ENCODE measurements at regions not wholly inside any gene's neighbourhood (a gene's known extent, or its start where the extent isn't known, plus 50 kb on each side); places are given as distances from the start of the nearest gene placed in this dataset.

GRCh38 chr3:88632226-88632625 is 475.2 kb upstream of the EPHA3 start:
- DNase-seq = no peak
- H2AFZ ChIP-seq (ENCODE audit: low read length) = no peak overlapping the region
- H3K9me3 ChIP-seq (replicated peaks; ENCODE audit: insufficient read depth, low read length) = no peaks in the 10 kb centered on the region
- H3K27ac ChIP-seq (ENCODE audit: low read length) = no peak overlapping the region
- H3K36me3 ChIP-seq (replicated peaks; ENCODE audit: insufficient read depth, low read length) = no peaks in the 10 kb centered on the region
- H3K4me1 ChIP-seq (ENCODE audit: low read length) = no peaks in the 10 kb centered on the region
- H3K79me2 ChIP-seq (ENCODE audit: low read length) = no peaks in the 10 kb centered on the region
- TF ChIP-seq EZH2 (optimal IDR thresholded peaks at IDR 0.05; ENCODE audit: low read depth, low read length) (no peak), EZH2phosphoT487 (IDR thresholded peaks at IDR 0.05; ENCODE audit: low read length) (no peak), CTCF (IDR thresholded peaks at IDR 0.05; ENCODE audit: low read length) (no peak)
- no peak overlapping the region for H3K4me2 ChIP-seq (ENCODE audit: low read depth, low read length)
- no peak overlapping the region for H3K4me3 ChIP-seq (ENCODE audit: low read length)
- H3K9me2 ChIP-seq (replicated peaks; ENCODE audit: insufficient read depth, low read length) = no peaks in the 10 kb centered on the region
- no peak overlapping the region for H3K9ac ChIP-seq (ENCODE audit: low read length)
- no peaks in the 10 kb centered on the region for H3K27me3 ChIP-seq (replicated peaks; ENCODE audit: insufficient read depth, low read length)
- no peaks in the 10 kb centered on the region for H3F3A ChIP-seq (ENCODE audit: insufficient read depth, low read length)
- no peaks in the 10 kb centered on the region for H4K20me1 ChIP-seq (ENCODE audit: insufficient read depth, low read length)

GRCh38 chr3:88640581-88640980 is 466.8 kb upstream of the EPHA3 start:
- H3K4me1 ChIP-seq (ENCODE audit: low read length) = no peaks in the 10 kb centered on the region

GRCh38 chr3:88641033-88641604 is 466.3 kb upstream of the EPHA3 start:
- Histone ChIP-seq H3K79me2 (ENCODE audit: low read length) (no peaks in the 10 kb centered on the region), H3K27ac (ENCODE audit: low read length) (no peak overlapping the region), H3K4me2 (ENCODE audit: low read depth, low read length) (no peak overlapping the region), H3K4me3 (ENCODE audit: low read length) (no peak overlapping the region), H4K20me1 (ENCODE audit: insufficient read depth, low read length) (no peaks in the 10 kb centered on the region), H2AFZ (ENCODE audit: low read length) (no peak overlapping the region), H3K9ac (ENCODE audit: low read length) (no peak overlapping the region), H3F3A (ENCODE audit: insufficient read depth, low read length) (no peaks in the 10 kb centered on the region), H3K4me1 (ENCODE audit: low read length) (no peaks in the 10 kb centered on the region), H3K9me3 (replicated peaks; ENCODE audit: insufficient read depth, low read length) (no peaks in the 10 kb centered on the region), H3K27me3 (replicated peaks; ENCODE audit: insufficient read depth, low read length) (no peaks in the 10 kb centered on the region), H3K36me3 (replicated peaks; ENCODE audit: insufficient read depth, low read length) (no peaks in the 10 kb centered on the region), H3K9me2 (replicated peaks; ENCODE audit: insufficient read depth, low read length) (no peaks in the 10 kb centered on the region)
- no peak for DNase-seq
- TF ChIP-seq CTCF (IDR thresholded peaks at IDR 0.05; ENCODE audit: low read length) = no peak
- TF ChIP-seq EZH2 (optimal IDR thresholded peaks at IDR 0.05; ENCODE audit: low read depth, low read length) = no peak
- TF ChIP-seq EZH2phosphoT487 (IDR thresholded peaks at IDR 0.05; ENCODE audit: low read length) = no peak

More at GRCh38 chr3:88640581-88640980, 466.8 kb upstream of the EPHA3 start:
- no peak overlapping the region for H2AFZ ChIP-seq (ENCODE audit: low read length)
- H3K4me2 ChIP-seq (ENCODE audit: low read depth, low read length) = no peak overlapping the region
- no peaks in the 10 kb centered on the region for H3K9me3 ChIP-seq (replicated peaks; ENCODE audit: insufficient read depth, low read length)
- no peaks in the 10 kb centered on the region for H3K36me3 ChIP-seq (replicated peaks; ENCODE audit: insufficient read depth, low read length)
- no peaks in the 10 kb centered on the region for H3K9me2 ChIP-seq (replicated peaks; ENCODE audit: insufficient read depth, low read length)
- TF ChIP-seq CTCF (IDR thresholded peaks at IDR 0.05; ENCODE audit: low read length) (no peak), EZH2 (optimal IDR thresholded peaks at IDR 0.05; ENCODE audit: low read depth, low read length) (no peak), EZH2phosphoT487 (IDR thresholded peaks at IDR 0.05; ENCODE audit: low read length) (no peak)
- no peaks in the 10 kb centered on the region for H3K79me2 ChIP-seq (ENCODE audit: low read length)
- peak; percentile 42 for DNase-seq
- H3K27me3 ChIP-seq (replicated peaks; ENCODE audit: insufficient read depth, low read length) = no peaks in the 10 kb centered on the region
- no peak overlapping the region for H3K9ac ChIP-seq (ENCODE audit: low read length)
- H4K20me1 ChIP-seq (ENCODE audit: insufficient read depth, low read length) = no peaks in the 10 kb centered on the region
- no peaks in the 10 kb centered on the region for H3F3A ChIP-seq (ENCODE audit: insufficient read depth, low read length)
- H3K4me3 ChIP-seq (ENCODE audit: low read length) = no peak overlapping the region
- no peak overlapping the region for H3K27ac ChIP-seq (ENCODE audit: low read length)

All from MM.1S (cell line).